GM23338 (cell line): ENCODE measurements at regions not wholly inside any gene's neighbourhood (a gene's known extent, or its start where the extent isn't known, plus 50 kb on each side); places are given as distances from the start of the nearest gene placed in this dataset.

Experiments used
- ATAC-seq: fragments of 200-7000 bp; cut with Tn5 transposase; 3 replicates; pipeline ENCODE4 v1.9.1; 2020
- DNase-seq: peaks from one replicate; pipeline ENCODE4 v3.0.0-alpha.2; 2015; ENCODE audit warnings: low spot score
- H2AFZ ChIP-seq: fragments of 200-600 bp; sonication (generic); 2 replicates; pipeline ENCODE4 v1.8.0; 2016; ENCODE audit warnings: antibody characterized with exemption, mild to moderate bottlenecking, moderate library complexity
- H3F3A ChIP-seq: fragments of 200-600 bp; sonication (generic); replicated peaks from 2 replicates; pipeline ENCODE4 v1.8.0; 2017; ENCODE audit warnings: antibody characterized with exemption, mixed run types, low read depth
- H3K27ac ChIP-seq: fragments of 200-600 bp; sonication (generic); 2 replicates; pipeline ENCODE4 v1.6.1; 2016; ENCODE audit warnings: low read depth
- H3K27me3 ChIP-seq: fragments of 200-600 bp; sonication (generic); 2 replicates; pipeline ENCODE4 v1.8.0; 2016; ENCODE audit warnings: mild to moderate bottlenecking, mixed run types, moderate library complexity; ENCODE audit not compliant: insufficient read depth
- H3K36me3 ChIP-seq: fragments of 200-600 bp; sonication (generic); 2 replicates; pipeline ENCODE4 v1.8.0; 2016; ENCODE audit warnings: mild to moderate bottlenecking; ENCODE audit not compliant: insufficient read depth
- H3K4me1 ChIP-seq: fragments of 200-600 bp; sonication (generic); 2 replicates; pipeline ENCODE4 v1.8.0; 2016; ENCODE audit warnings: mild to moderate bottlenecking, moderate library complexity; ENCODE audit not compliant: insufficient read depth
- H3K4me2 ChIP-seq: fragments of 200-600 bp; sonication (generic); 2 replicates; pipeline ENCODE4 v1.7.1; 2017; ENCODE audit warnings: mixed run types
- H3K4me3 ChIP-seq: fragments of 200-600 bp; sonication (generic); 2 replicates; pipeline ENCODE4 v1.6.1; 2016; ENCODE audit warnings: mixed run types
- H3K79me2 ChIP-seq: fragments of 200-600 bp; sonication (generic); replicated peaks from 2 replicates; pipeline ENCODE4 v1.8.0; 2017; ENCODE audit warnings: mild to moderate bottlenecking; ENCODE audit not compliant: insufficient read depth
- H3K9me2 ChIP-seq: fragments of 200-600 bp; sonication (generic); 2 replicates; pipeline ENCODE4 v1.8.0; 2017; ENCODE audit not compliant: insufficient read depth
- H4K20me1 ChIP-seq: fragments of 200-600 bp; sonication (generic); replicated peaks from 2 replicates; pipeline ENCODE4 v1.8.0; 2017; ENCODE audit warnings: mild to moderate bottlenecking; ENCODE audit not compliant: insufficient read depth
- H3K27ac Mint-ChIP-seq: 2 replicates; pipeline ENCODE4 v1.8.0; 2020; ENCODE audit warnings: inconsistent platforms, mild to moderate bottlenecking, moderate library complexity, mixed read lengths
- H3K27me3 Mint-ChIP-seq: 3 replicates; pipeline ENCODE4 v1.8.0; 2022; ENCODE audit warnings: low read depth, mild to moderate bottlenecking, moderate library complexity, mixed read lengths, inconsistent platforms; ENCODE audit not compliant: insufficient read depth, poor library complexity
- H3K36me3 Mint-ChIP-seq: 3 replicates; pipeline ENCODE4 v1.8.0; 2021; ENCODE audit warnings: low read depth, mild to moderate bottlenecking, inconsistent platforms, moderate library complexity, mixed read lengths
- H3K4me1 Mint-ChIP-seq: 3 replicates; pipeline ENCODE4 v1.8.0; 2020; ENCODE audit warnings: mild to moderate bottlenecking, inconsistent platforms, mixed read lengths
- H3K4me3 Mint-ChIP-seq: 3 replicates; pipeline ENCODE4 v1.8.0; 2021; ENCODE audit warnings: moderate library complexity, mild to moderate bottlenecking, inconsistent platforms, mixed read lengths
- H3K9me3 Mint-ChIP-seq: 3 replicates; pipeline ENCODE4 v1.8.0; 2020; ENCODE audit warnings: moderate library complexity, mild to moderate bottlenecking, inconsistent platforms, mixed read lengths
- CTCF ChIP-seq, 2 experiments: fragments of 200-600 bp in 1 of 2; sonication (generic) in 1 of 2; conservative IDR thresholded peaks; 2 replicates each; pipeline versions ENCODE4 v1.5.1 to v1.6.1; 2016 to 2017; ENCODE audit warnings: antibody characterized with exemption in 2 of 2, low read depth in 2 of 2, mild to moderate bottlenecking in 2 of 2, moderate library complexity in 1 of 2
- ETS1 ChIP-seq: IDR thresholded peaks from 2 replicates; pipeline ENCODE4 v1.6.1; 2016; ENCODE audit warnings: antibody characterized with exemption
- EZH2 ChIP-seq: fragments of 200-600 bp; sonication (generic); IDR thresholded peaks from one replicate; pipeline ENCODE4 v1.8.0; 2017; ENCODE audit warnings: antibody characterized with exemption, mild to moderate bottlenecking, low read depth; ENCODE audit not compliant: unreplicated experiment
- EZH2phosphoT487 ChIP-seq: fragments of 200-600 bp; sonication (generic); IDR thresholded peaks from one replicate; pipeline ENCODE4 v1.8.1; 2018; ENCODE audit warnings: antibody characterized with exemption; ENCODE audit not compliant: unreplicated experiment
- JUNB ChIP-seq: IDR thresholded peaks from one replicate; pipeline ENCODE4 v1.6.1; 2016; ENCODE audit warnings: antibody characterized with exemption; ENCODE audit not compliant: unreplicated experiment
- NANOG ChIP-seq: IDR thresholded peaks from 2 replicates; pipeline ENCODE4 v1.6.1; 2016; ENCODE audit warnings: antibody characterized with exemption, borderline replicate concordance
- POLR2AphosphoS5 ChIP-seq: IDR thresholded peaks from 2 replicates; pipeline ENCODE4 v1.6.1; 2016; ENCODE audit warnings: antibody characterized with exemption, low read depth
- REST ChIP-seq: IDR thresholded peaks from one replicate; pipeline ENCODE4 v1.6.1; 2018; ENCODE audit warnings: antibody characterized with exemption; ENCODE audit not compliant: unreplicated experiment
- STAT1 ChIP-seq: IDR thresholded peaks from one replicate; pipeline ENCODE4 v1.6.1; 2016; ENCODE audit warnings: antibody characterized with exemption; ENCODE audit not compliant: unreplicated experiment
- ZNF114 ChIP-seq: fragments of 250-450 bp; sonication (Bioruptor Pico); IDR thresholded peaks from 2 replicates; pipeline ENCODE4 v1.5.0; 2020; ENCODE audit warnings: mild to moderate bottlenecking, moderate library complexity
- ZNF331 ChIP-seq: fragments of 250-450 bp; sonication (Bioruptor Pico); IDR thresholded peaks from 2 replicates; pipeline ENCODE4 v1.5.0; 2020; ENCODE audit warnings: low read depth, mild to moderate bottlenecking, moderate library complexity

GRCh38 chr18:60259052-60259681 lies 113.4 kb downstream of the MC4R start (continued):
- no peak for TF ChIP-seq JUNB
- TF ChIP-seq ETS1: no peak
- no peak for TF ChIP-seq POLR2AphosphoS5
- TF ChIP-seq EZH2: no peak
- no peak for TF ChIP-seq STAT1
- TF ChIP-seq NANOG: no peak
- no peak for TF ChIP-seq ZNF114 (CRISPR knock-in tag)

GRCh38 chr18:60249388-60249787 lies 123.2 kb downstream of the MC4R start:
- H3K4me1 Mint-ChIP-seq: no peaks in the 10 kb centered on the region
- peaks cover 1% of the 10 kb centered on the region for H3K27me3 Mint-ChIP-seq
- H4K20me1 ChIP-seq: no peaks in the 10 kb centered on the region
- no peak for DNase-seq
- H3K27me3 ChIP-seq: no peaks in the 10 kb centered on the region
- H3K36me3 Mint-ChIP-seq: no peaks in the 10 kb centered on the region
- H3K27ac Mint-ChIP-seq: no peak overlapping the region
- H3K4me3 Mint-ChIP-seq: no peak overlapping the region
- H3K9me2 ChIP-seq: no peaks in the 10 kb centered on the region
- H3F3A ChIP-seq: no peaks in the 10 kb centered on the region
- no peaks in the 10 kb centered on the region for H3K79me2 ChIP-seq
- H3K4me3 ChIP-seq: no peak overlapping the region
- no peaks in the 10 kb centered on the region for H3K4me1 ChIP-seq
- H3K36me3 ChIP-seq: no peaks in the 10 kb centered on the region
- no peak overlapping the region for H3K27ac ChIP-seq
- no peaks in the 10 kb centered on the region; the same call in 2 of the 3 replicates for H3K9me3 Mint-ChIP-seq
- no peak overlapping the region for H2AFZ ChIP-seq
- no peak overlapping the region for H3K4me2 ChIP-seq
- no peak for ATAC-seq
- TF ChIP-seq ZNF114 (CRISPR knock-in tag): no peak
- TF ChIP-seq POLR2AphosphoS5: no peak
- TF ChIP-seq JUNB: no peak
- TF ChIP-seq EZH2: no peak
- TF ChIP-seq ETS1: no peak
- no peak for TF ChIP-seq ZNF331
- no peak for TF ChIP-seq EZH2phosphoT487
- TF ChIP-seq REST: no peak
- no peak for TF ChIP-seq CTCF (conservative IDR thresholded peaks at IDR 0.05; ENCODE audit: low read depth in 2 of 2)
- TF ChIP-seq STAT1: no peak
